Neuron (in vitro differentiated cells): ENCODE measurements at regions not wholly inside any gene's neighbourhood (a gene's known extent, or its start where the extent isn't known, plus 50 kb on each side); places are given as distances from the start of the nearest gene placed in this dataset.

ENCODE experiments used
- H2AFZ ChIP-seq: one replicate; pipeline ENCODE4 v1.6.1; 2013; ENCODE audit warnings: low read depth, mild to moderate bottlenecking, inconsistent platforms, low read length, moderate library complexity
- H3K27me3 ChIP-seq: one replicate; pipeline ENCODE4 v1.6.1; 2013; ENCODE audit warnings: low read length; ENCODE audit not compliant: insufficient read depth
- H3K36me3 ChIP-seq: one replicate; pipeline ENCODE4 v1.6.1; 2013; ENCODE audit warnings: low read length; ENCODE audit not compliant: insufficient read depth
- H3K4me1 ChIP-seq: one replicate; pipeline ENCODE4 v1.6.1; 2013; ENCODE audit warnings: low read length; ENCODE audit not compliant: insufficient read depth
- H3K4me3 ChIP-seq: 2 replicates; pipeline ENCODE4 v1.5.1; 2013; ENCODE audit warnings: mild to moderate bottlenecking, low read length, moderate library complexity
- H3K9me3 ChIP-seq: one replicate; pipeline ENCODE4 v1.6.1; 2013; ENCODE audit warnings: low read length

- Histone ChIP-seq H3K9me3 (no peaks in the 10 kb centered on the region), H3K27me3 (no peaks in the 10 kb centered on the region), H3K36me3 (no peaks in the 10 kb centered on the region), H3K4me1 (peaks cover 5% of the 10 kb centered on the region), H3K4me3 (no peak overlapping the region), H2AFZ (no peak overlapping the region)
These were observed 64.7 kb upstream of the GRAMD2B start for GRCh38 chr5:126358525-126358924.

GRCh38 chr5:126359884-126360283, 63.3 kb upstream of the GRAMD2B start:
- no peaks in the 10 kb centered on the region for H3K27me3 ChIP-seq
- no peaks in the 10 kb centered on the region for H3K36me3 ChIP-seq
- no peaks in the 10 kb centered on the region for H3K4me1 ChIP-seq
- H3K9me3 ChIP-seq, result no peaks in the 10 kb centered on the region
- H2AFZ ChIP-seq, result no peak overlapping the region
- no peak overlapping the region for H3K4me3 ChIP-seq

GRCh38 chr5:126360467-126360866, 62.7 kb upstream of the GRAMD2B start:
- no peak overlapping the region for H3K4me3 ChIP-seq
- no peaks in the 10 kb centered on the region for H3K36me3 ChIP-seq
- no peaks in the 10 kb centered on the region for H3K9me3 ChIP-seq
- no peak overlapping the region for H2AFZ ChIP-seq
- H3K4me1 ChIP-seq, result no peaks in the 10 kb centered on the region
- H3K27me3 ChIP-seq, result no peaks in the 10 kb centered on the region

- H3K4me3 ChIP-seq, result no peak overlapping the region
- H3K27me3 ChIP-seq, result no peaks in the 10 kb centered on the region
- H2AFZ ChIP-seq, result no peak overlapping the region
- no peaks in the 10 kb centered on the region for H3K9me3 ChIP-seq
- no peaks in the 10 kb centered on the region for H3K4me1 ChIP-seq
- H3K36me3 ChIP-seq, result no peaks in the 10 kb centered on the region
These were observed 59.6 kb upstream of the GRAMD2B start for GRCh38 chr5:126363658-126364057.

GRCh38 chr5:126364206-126364902, 58.9 kb upstream of the GRAMD2B start:
- H2AFZ ChIP-seq, result no peak overlapping the region
- no peaks in the 10 kb centered on the region for H3K27me3 ChIP-seq
- no peaks in the 10 kb centered on the region for H3K36me3 ChIP-seq
- H3K9me3 ChIP-seq, result no peaks in the 10 kb centered on the region
- no peaks in the 10 kb centered on the region for H3K4me1 ChIP-seq
- H3K4me3 ChIP-seq, result no peak overlapping the region

GRCh38 chr5:126365446-126366198, 57.6 kb upstream of the GRAMD2B start:
- Histone ChIP-seq H3K27me3 (no peaks in the 10 kb centered on the region), H3K4me1 (peaks cover 9% of the 10 kb centered on the region), H2AFZ (no peak overlapping the region), H3K36me3 (no peaks in the 10 kb centered on the region), H3K9me3 (no peaks in the 10 kb centered on the region), H3K4me3 (no peak overlapping the region)

DNA sequence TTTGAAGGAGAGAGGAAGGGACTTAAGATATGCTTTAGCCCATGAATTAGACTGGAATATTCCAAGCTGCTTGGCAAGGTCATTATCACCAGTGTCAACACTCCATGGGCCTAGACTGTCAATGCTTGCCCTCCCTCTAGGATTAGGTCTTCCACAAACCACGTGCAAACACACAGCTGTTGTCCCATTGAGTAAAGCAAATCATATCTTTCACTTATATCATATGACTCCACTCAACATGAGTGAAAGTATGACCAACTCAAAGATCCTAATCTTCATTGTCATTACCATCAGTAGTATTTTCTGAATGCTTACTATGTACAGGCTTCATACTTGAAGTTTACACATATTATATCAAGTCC, 57.0 kb upstream of the GRAMD2B start:
- no peaks in the 10 kb centered on the region for H3K36me3 ChIP-seq

DNA sequence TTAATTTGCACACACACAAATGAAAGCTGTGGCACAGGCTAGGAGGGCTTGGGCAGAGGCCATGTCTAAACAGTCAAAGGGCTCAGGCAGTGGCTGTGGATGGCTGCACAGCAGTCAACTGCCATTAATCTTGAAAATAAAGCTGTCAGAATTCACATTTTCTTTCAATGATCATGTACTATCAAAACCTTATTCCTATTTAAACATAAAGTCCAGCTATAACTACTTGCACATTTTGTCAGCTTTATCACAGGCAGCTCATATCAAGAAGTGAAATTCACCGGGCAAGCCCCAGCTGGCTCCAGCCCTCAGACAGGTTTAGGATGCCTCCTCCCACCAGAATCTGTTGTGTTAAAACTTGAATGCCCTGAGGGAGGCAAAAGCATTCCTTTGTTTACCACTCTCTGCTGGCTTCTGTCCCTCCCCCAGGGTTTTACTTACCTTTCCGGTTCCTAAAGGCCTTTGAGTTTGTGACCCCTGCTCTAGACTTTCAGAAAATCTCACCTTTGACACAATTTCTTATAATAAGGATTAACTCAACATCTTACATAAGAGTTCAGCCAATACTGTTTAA, 54.9 kb upstream of the GRAMD2B start:
- Histone ChIP-seq H3K36me3 (no peaks in the 10 kb centered on the region), H3K4me3 (no peak overlapping the region), H3K4me1 (peaks cover 9% of the 10 kb centered on the region)

More for the DNA sequence above, 57.0 kb upstream of the GRAMD2B start:
- Histone ChIP-seq H2AFZ (no peak overlapping the region), H3K27me3 (no peaks in the 10 kb centered on the region), H3K4me3 (no peak overlapping the region), H3K4me1 (peaks cover 9% of the 10 kb centered on the region), H3K9me3 (no peaks in the 10 kb centered on the region)

DNA sequence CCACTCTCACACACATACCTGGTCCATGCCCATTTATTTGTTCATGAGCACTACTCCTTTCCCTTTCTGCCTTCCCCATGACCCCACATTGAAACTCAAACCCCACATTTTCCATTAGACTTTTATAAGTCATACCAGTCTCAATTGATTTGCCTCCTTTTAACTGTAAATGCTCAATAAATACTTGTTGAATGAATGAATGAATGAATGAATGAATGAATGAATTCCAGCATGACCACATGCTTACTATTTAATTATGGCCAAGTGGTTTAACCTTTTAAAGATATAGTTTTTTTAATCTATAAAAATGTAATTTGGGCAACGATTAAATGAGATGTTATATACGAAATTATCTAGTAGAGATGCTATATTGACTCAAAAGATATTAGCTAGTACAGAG, 54.1 kb upstream of the GRAMD2B start:
- no peak overlapping the region for H3K4me3 ChIP-seq
- H2AFZ ChIP-seq, result no peak overlapping the region
- H3K36me3 ChIP-seq, result no peaks in the 10 kb centered on the region
- H3K4me1 ChIP-seq, result peaks cover 9% of the 10 kb centered on the region
- no peaks in the 10 kb centered on the region for H3K9me3 ChIP-seq
- H3K27me3 ChIP-seq, result no peaks in the 10 kb centered on the region

More for the DNA sequence above, 54.9 kb upstream of the GRAMD2B start:
- no peaks in the 10 kb centered on the region for H3K9me3 ChIP-seq
- no peak overlapping the region for H2AFZ ChIP-seq
- H3K27me3 ChIP-seq, result no peaks in the 10 kb centered on the region

GRCh38 chr5:126369995-126370731, 53.0 kb upstream of the GRAMD2B start:
- Histone ChIP-seq H2AFZ (peak overlapping the region; percentile 14), H3K9me3 (no peaks in the 10 kb centered on the region), H3K4me1 (peaks cover 9% of the 10 kb centered on the region), H3K36me3 (no peaks in the 10 kb centered on the region), H3K4me3 (no peak overlapping the region), H3K27me3 (no peaks in the 10 kb centered on the region)

DNA sequence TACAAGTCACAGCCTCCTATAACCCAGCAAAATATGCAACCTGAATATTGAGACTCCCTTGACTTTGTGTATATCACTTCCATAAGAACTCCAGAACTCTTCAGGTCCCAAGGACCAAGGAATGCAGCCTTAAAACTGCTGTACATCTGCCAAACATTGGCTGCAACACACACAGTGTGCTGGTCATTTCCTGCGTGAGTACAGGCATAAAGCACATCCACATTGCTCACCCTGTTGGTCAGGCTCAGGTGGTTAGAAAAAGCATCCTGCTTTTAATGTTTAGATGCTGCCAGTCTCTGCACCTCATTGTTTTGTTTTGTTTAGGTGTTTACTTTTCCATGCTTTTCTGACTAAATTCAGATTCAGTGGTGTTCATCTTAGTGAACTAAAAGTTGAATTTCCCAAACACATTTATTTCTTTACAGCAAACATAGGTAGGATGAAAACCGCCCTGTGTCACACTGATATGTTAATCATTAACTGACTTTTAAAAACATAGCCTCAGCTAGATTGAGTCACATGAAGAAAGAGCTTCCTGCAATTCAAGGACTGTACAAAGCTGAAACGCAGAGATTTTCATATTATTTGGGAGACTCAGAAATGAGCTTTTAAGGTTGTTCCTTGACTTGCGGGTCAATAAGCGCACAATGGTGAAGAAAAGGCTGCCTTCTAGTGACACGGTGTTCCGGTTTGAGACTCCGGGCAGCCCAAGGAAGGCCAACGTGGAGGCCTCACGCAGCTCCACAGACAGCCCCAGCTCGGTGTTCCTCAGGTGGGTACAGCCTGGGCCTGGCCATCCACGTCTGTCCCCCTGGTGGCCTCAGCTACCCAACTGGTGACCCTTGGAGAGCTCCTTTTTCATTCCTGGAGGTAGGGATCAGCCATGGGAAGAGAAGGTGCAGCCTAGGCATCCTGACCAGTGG, 52.2 kb upstream of the GRAMD2B start:
- no peaks in the 10 kb centered on the region for H3K27me3 ChIP-seq
- no peak overlapping the region for H2AFZ ChIP-seq
- H3K4me3 ChIP-seq, result no peak overlapping the region
- peaks cover 9% of the 10 kb centered on the region for H3K4me1 ChIP-seq
- H3K36me3 ChIP-seq, result no peaks in the 10 kb centered on the region
- no peaks in the 10 kb centered on the region for H3K9me3 ChIP-seq

DNA sequence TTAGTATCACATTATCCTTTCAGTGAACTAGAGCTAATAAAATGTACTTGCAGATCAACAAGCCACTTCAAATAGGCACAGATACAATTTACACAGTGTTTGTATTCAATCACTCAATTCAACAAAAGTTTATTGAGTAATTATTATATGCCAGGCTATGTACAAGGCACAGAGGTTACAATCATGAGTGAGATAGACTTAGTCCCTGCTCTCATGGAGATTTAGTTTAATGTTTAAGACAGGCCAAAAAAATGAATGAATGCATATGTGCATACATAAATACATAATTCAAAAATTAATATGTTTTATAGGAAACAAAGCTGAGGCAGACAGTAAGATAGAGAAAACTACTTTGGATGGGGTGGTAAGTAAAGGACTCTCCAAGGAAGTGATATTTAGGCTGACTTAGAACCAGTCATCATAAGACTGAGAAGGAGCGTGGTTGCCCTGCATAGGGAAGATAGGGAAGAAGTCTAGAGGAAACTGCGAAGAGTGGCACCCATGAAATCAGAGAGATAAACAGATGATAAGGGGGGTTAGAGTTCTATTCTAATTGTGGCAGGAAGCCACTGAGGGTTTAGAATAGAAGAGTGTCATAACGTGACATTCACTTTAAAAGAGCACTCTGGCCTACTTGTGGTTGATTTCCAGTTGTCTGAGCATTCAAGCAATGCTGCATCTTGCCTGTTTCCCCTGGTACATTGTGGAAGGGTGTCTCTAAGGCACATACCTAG, 49.7 kb upstream of the GRAMD2B start:
- Histone ChIP-seq H3K4me1 (peaks cover 9% of the 10 kb centered on the region), H3K4me3 (no peak overlapping the region), H3K27me3 (no peaks in the 10 kb centered on the region), H3K36me3 (no peaks in the 10 kb centered on the region), H3K9me3 (no peaks in the 10 kb centered on the region), H2AFZ (no peak overlapping the region)
